ENCODE measurements at regions not wholly inside any gene's neighbourhood (a gene's known extent, or its start where the extent isn't known, plus 50 kb on each side); places are given as distances from the start of the nearest gene placed in this dataset.

GRCh38 chr14:22044193-22044592 lies 370.6 kb upstream of the OR4E1 start:
- TF ChIP-seq CTCF (IDR thresholded peaks at IDR 0.05; ENCODE audit: insufficient read depth, low read length), result no peak
- no peak for TF ChIP-seq GABPA (IDR thresholded peaks at IDR 0.05; ENCODE audit: low read depth)
- TF ChIP-seq REST (IDR thresholded peaks at IDR 0.05; ENCODE audit: insufficient replicate concordance, low read depth), result no peak
